GM12878 (cell line): ENCODE measurements at regions not wholly inside any gene's neighbourhood (a gene's known extent, or its start where the extent isn't known, plus 50 kb on each side); places are given as distances from the start of the nearest gene placed in this dataset.

Experiments
- ATAC-seq: fragments of 200-7000 bp; cut with Tn5 transposase; 3 replicates; pipeline ENCODE4 v1.9.1; 2020; ENCODE audit warnings: mild to moderate bottlenecking, moderate library complexity
- BruUV-seq: library from RNA; stranded (reverse); fragments of 400-500 nt; replicated peaks from 2 replicates; lab custom pipeline; 2021; lab: Mats Ljungman, UMichigan
- CTCF ChIA-PET: fragments of 300-600 bp; sonication (Branson Sonifier 250); formaldehyde crosslinking; extraction: SDS; loops from one replicate; lab custom pipeline; 2021; ENCODE audit warnings: inconsistent platforms; lab: Yijun Ruan, JAX
- POLR2A ChIA-PET: fragments of 350-600 bp; formaldehyde crosslinking; extraction: SDS; loops from one replicate; lab custom pipeline; 2021; ENCODE audit warnings: inconsistent platforms; lab: Charles Lee
- RAD21 ChIA-PET: fragments of 300-600 bp; sonication (Branson Sonifier 250); formaldehyde crosslinking; loops from one replicate; lab custom pipeline; 2023; ENCODE audit warnings: antibody characterized with exemption; ENCODE audit not compliant: unreplicated experiment; lab: Charles Lee
- SMC1A ChIA-PET: fragments of 300-600 bp; sonication (Branson Sonifier 250); formaldehyde crosslinking; loops from one replicate; lab custom pipeline; 2023; ENCODE audit not compliant: unreplicated experiment, uncharacterized antibody; lab: Charles Lee
- DNase-seq: peaks from one replicate; pipeline ENCODE4 v3.0.0-alpha.2; 2011; ENCODE audit warnings: low read depth, low spot score
- FAIRE-seq: peaks from 3 replicates; lab custom pipeline; 2011; peaks lifted over from hg19 to GRCh38; lab: Jason Lieb, UNC
- H2AFZ ChIP-seq: 2 replicates; pipeline ENCODE4 v1.6.0; 2011; ENCODE audit warnings: low read depth, low read length, control low read depth; ENCODE audit not compliant: control insufficient read depth
- H3K27ac ChIP-seq: 2 replicates; pipeline ENCODE4 v1.5.1; 2011; ENCODE audit warnings: control low read depth; ENCODE audit not compliant: control insufficient read depth, insufficient read depth
- H3K27me3 ChIP-seq, 2 experiments: replicated peaks in 1 of 2; 2 replicates each; pipeline versions ENCODE4 v1.6.0 to v1.6.1; 2011; ENCODE audit warnings: low read length in 1 of 2; ENCODE audit not compliant: control insufficient read depth in 2 of 2, insufficient read depth in 2 of 2
- H3K36me3 ChIP-seq, 2 experiments: 2 replicates each; pipeline ENCODE4 v1.5.1; 2011; ENCODE audit warnings: low read length in 1 of 2; ENCODE audit not compliant: control insufficient read depth in 2 of 2, insufficient read depth in 2 of 2
- H3K4me1 ChIP-seq: 2 replicates; pipeline ENCODE4 v1.6.1; 2011; ENCODE audit warnings: mild to moderate bottlenecking, low read length, moderate library complexity, mixed read lengths; ENCODE audit not compliant: control insufficient read depth, insufficient read depth
- H3K4me2 ChIP-seq: 2 replicates; pipeline ENCODE4 v1.6.0; 2011; ENCODE audit warnings: control low read depth; ENCODE audit not compliant: control insufficient read depth, insufficient read depth
- H3K4me3 ChIP-seq: fragments of 200-600 bp; sonication (generic); 2 replicates; pipeline ENCODE4 v1.5.1; 2016
- H3K79me2 ChIP-seq: 2 replicates; pipeline ENCODE4 v1.6.0; 2011; ENCODE audit warnings: low read length; ENCODE audit not compliant: control insufficient read depth, insufficient read depth
- H3K9ac ChIP-seq: 2 replicates; pipeline ENCODE4 v1.8.0; 2011; ENCODE audit warnings: low read length, control low read depth, mixed read lengths; ENCODE audit not compliant: control insufficient read depth, insufficient read depth
- H3K9me3 ChIP-seq: replicated peaks from 3 replicates; pipeline ENCODE4 v1.5.1; 2011; ENCODE audit warnings: mild to moderate bottlenecking, low read length; ENCODE audit not compliant: control insufficient read depth, insufficient read depth
- H4K20me1 ChIP-seq: 2 replicates; pipeline ENCODE4 v1.6.0; 2011; ENCODE audit not compliant: control insufficient read depth, insufficient read depth
- ATF2 ChIP-seq: IDR thresholded peaks from 2 replicates; pipeline ENCODE4 v1.6.1; 2012; ENCODE audit warnings: low read length, inconsistent platforms
- BRCA1 ChIP-seq: IDR thresholded peaks from 2 replicates; pipeline ENCODE4 v1.6.1; 2011; ENCODE audit warnings: low read depth, low read length, improper control_type of control experiment
- DPF2 ChIP-seq: fragments of 450-650 bp; IDR thresholded peaks from 2 replicates; pipeline ENCODE4 v1.6.1; 2017; ENCODE audit warnings: mild to moderate bottlenecking
- HCFC1 ChIP-seq: fragments of 150-350 bp; IDR thresholded peaks from 2 replicates; pipeline ENCODE4 v1.6.1; 2014; ENCODE audit warnings: low read length
- HDAC6 ChIP-seq: fragments of 200-600 bp; sonication (generic); IDR thresholded peaks from one replicate; pipeline ENCODE4 v1.8.0; 2017; ENCODE audit warnings: antibody characterized with exemption; ENCODE audit not compliant: unreplicated experiment
- IKZF1 ChIP-seq: fragments of 450-650 bp; conservative IDR thresholded peaks from 2 replicates; pipeline ENCODE4 v1.6.1; 2017; ENCODE audit warnings: antibody characterized with exemption, mild to moderate bottlenecking
- MYB ChIP-seq: fragments of 150-350 bp; IDR thresholded peaks from 2 replicates; pipeline ENCODE4 v1.6.1; 2014; ENCODE audit warnings: mild to moderate bottlenecking, low read depth, low read length, borderline replicate concordance
- POU2F2 ChIP-seq: IDR thresholded peaks from 3 replicates; pipeline ENCODE4 v1.6.1; 2011; ENCODE audit warnings: low read depth, mild to moderate bottlenecking, low read length, borderline replicate concordance
- RCOR1 ChIP-seq: conservative IDR thresholded peaks from 2 replicates; pipeline ENCODE4 v1.6.1; 2012; ENCODE audit warnings: low read depth, low read length, improper control_type of control experiment
- RELB ChIP-seq: fragments of 450-650 bp; IDR thresholded peaks from 2 replicates; pipeline ENCODE4 v1.6.1; 2017; ENCODE audit warnings: low read depth, mild to moderate bottlenecking, moderate library complexity
- TAF1 ChIP-seq: IDR thresholded peaks from 2 replicates; pipeline ENCODE4 v1.6.1; 2011; ENCODE audit warnings: mild to moderate bottlenecking, low read depth, low read length, borderline replicate concordance
- WGBS: methylation state at CpG from one replicate; pipeline ENCODE4 v1.1.6; 2016; ENCODE audit warnings: low lambda C conversion rate; ENCODE audit not compliant: insufficient replicate concordance, insufficient coverage; ENCODE audit errors: missing lambda C conversion rate; 5-methylcytosine and 5-hydroxymethylcytosine counted together
- in situ Hi-C: fragments of 300-500 bp; cut with MboI; formaldehyde crosslinking; loops from 9 replicates; pipeline ENCODE4 v1.14.3; 2018; ENCODE audit warnings: mixed read lengths
- intact Hi-C: fragments of 100-400 bp; cut with micrococcal nuclease; formaldehyde crosslinking; loops from one replicate; pipeline ENCODE4 v1.14.2; 2022; ENCODE audit not compliant: unreplicated experiment
- TF ChIP-seq, protein P1 (sequence below): IDR thresholded peaks from 2 replicates; pipeline ENCODE4 v1.6.1; 2011; ENCODE audit warnings: low read depth, mild to moderate bottlenecking, low read length, moderate library complexity, borderline replicate concordance; ENCODE audit errors: extremely low read depth
- TF ChIP-seq, protein P2 (sequence below): fragments of 450-650 bp; IDR thresholded peaks from 2 replicates; pipeline ENCODE4 v1.6.1; 2014; ENCODE audit warnings: mild to moderate bottlenecking

DNA sequence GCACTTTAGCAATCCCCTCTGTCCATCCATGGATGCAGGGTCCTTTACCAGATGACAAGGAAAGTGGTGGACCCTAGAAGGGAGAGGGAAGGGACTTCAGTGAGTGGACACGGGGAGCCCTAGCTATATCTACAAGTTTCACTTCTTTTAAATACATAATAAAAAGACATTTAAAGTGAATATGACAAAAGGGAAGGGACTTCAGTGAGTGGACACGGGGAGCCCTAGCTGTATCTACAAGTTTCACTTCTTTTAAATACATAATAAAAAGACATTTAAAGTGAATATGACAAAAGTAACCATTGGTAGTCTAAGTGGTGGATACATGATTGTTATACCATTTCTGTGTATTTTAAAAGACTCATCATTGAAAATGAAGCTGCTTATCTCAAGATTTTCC lies 81.9 kb upstream of the HES1 start:
- RAD21 ChIA-PET: interaction anchor here (0.5 kb wide), 1 partner anchor 399 kb away, joined by 3 read pairs; no protein-coding TSS in a partner anchor
- FAIRE-seq (no peak), DNase-seq (no peak), ATAC-seq (no peak)
- in situ Hi-C loops: no loop called here
- peaks cover 17% of the 10 kb centered on the region for H3K9me3 ChIP-seq
- H3K4me3 ChIP-seq: no peak overlapping the region
- BruUV-seq: no TSS peak
- SMC1A ChIA-PET: no interaction called here
- H4K20me1 ChIP-seq: no peaks in the 10 kb centered on the region
- CTCF ChIA-PET: no interaction called here
- 83% methylated on average over 2 of the region's 2 CpGs for WGBS
- intact Hi-C loops: no loop called here
- H3K36me3 ChIP-seq: no peaks in the 10 kb centered on the region
- H2AFZ ChIP-seq: no peak overlapping the region
- no peak overlapping the region for H3K4me2 ChIP-seq
- H3K79me2 ChIP-seq: no peaks in the 10 kb centered on the region
- no peak overlapping the region for H3K27ac ChIP-seq
- POLR2A ChIA-PET: no interaction called here
- no peak overlapping the region for H3K9ac ChIP-seq
- H3K27me3 ChIP-seq: no peaks in the 10 kb centered on the region
- H3K4me1 ChIP-seq: no peaks in the 10 kb centered on the region
- TF ChIP-seq POU2F2 (no peak), ATF2 (no peak)
- TF ChIP-seq, all 136 proteins: peak for 0

GRCh38 chr3:194054540-194054939 lies 81.4 kb upstream of the HES1 start:
- Histone ChIP-seq H3K4me3 (no peak overlapping the region), H3K4me2 (no peak overlapping the region), H3K9me3 (peaks cover 17% of the 10 kb centered on the region), H3K4me1 (no peaks in the 10 kb centered on the region), H3K27ac (no peak overlapping the region), H4K20me1 (no peaks in the 10 kb centered on the region), H3K36me3 (no peaks in the 10 kb centered on the region), H3K9ac (no peak overlapping the region), H3K27me3 (no peaks in the 10 kb centered on the region), H3K79me2 (no peaks in the 10 kb centered on the region), H2AFZ (no peak overlapping the region)
- no TSS peak for BruUV-seq
- ChIA-PET CTCF (no interaction called here), POLR2A (no interaction called here), RAD21 (interaction anchor here (0.5 to 1.1 kb wide), 2 partner anchors 261 to 398 kb away, joined by 3 read pairs; no protein-coding TSS in a partner anchor), SMC1A (interaction anchor here (0.7 to 1.7 kb wide), 5 partner anchors 9 to 253 kb away, joined by 3 to 5 read pairs (median 3); no protein-coding TSS in a partner anchor)
- DNase-seq: no peak
- intact Hi-C loops (no loop called here), in situ Hi-C loops (no loop called here)
- no peak for ATAC-seq
- FAIRE-seq: no peak
- WGBS: 63% methylated on average over 5 of the region's 5 CpGs
- TF ChIP-seq TAF1 (no peak), IKZF1 (no peak), MYB (no peak), RELB (no peak), RCOR1 (no peak), HDAC6 (no peak), DPF2 (no peak), HCFC1 (no peak), BRCA1 (no peak)
- TF ChIP-seq, protein P1, sequence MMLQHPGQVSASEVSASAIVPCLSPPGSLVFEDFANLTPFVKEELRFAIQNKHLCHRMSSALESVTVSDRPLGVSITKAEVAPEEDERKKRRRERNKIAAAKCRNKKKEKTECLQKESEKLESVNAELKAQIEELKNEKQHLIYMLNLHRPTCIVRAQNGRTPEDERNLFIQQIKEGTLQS: no peak
- TF ChIP-seq, protein P2, sequence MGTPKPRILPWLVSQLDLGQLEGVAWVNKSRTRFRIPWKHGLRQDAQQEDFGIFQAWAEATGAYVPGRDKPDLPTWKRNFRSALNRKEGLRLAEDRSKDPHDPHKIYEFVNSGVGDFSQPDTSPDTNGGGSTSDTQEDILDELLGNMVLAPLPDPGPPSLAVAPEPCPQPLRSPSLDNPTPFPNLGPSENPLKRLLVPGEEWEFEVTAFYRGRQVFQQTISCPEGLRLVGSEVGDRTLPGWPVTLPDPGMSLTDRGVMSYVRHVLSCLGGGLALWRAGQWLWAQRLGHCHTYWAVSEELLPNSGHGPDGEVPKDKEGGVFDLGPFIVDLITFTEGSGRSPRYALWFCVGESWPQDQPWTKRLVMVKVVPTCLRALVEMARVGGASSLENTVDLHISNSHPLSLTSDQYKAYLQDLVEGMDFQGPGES: no peak
